ENCODE measurements at regions not wholly inside any gene's neighbourhood (a gene's known extent, or its start where the extent isn't known, plus 50 kb on each side); places are given as distances from the start of the nearest gene placed in this dataset.

GRCh38 chr21:15301736-15302135 lies 236.9 kb upstream of the NRIP1 start (continued):
- TF ChIP-seq CTCF (conservative IDR thresholded peaks at IDR 0.05; ENCODE audit: low read depth in 2 of 2) (no peak), ZNF114 (CRISPR knock-in tag; IDR thresholded peaks at IDR 0.05) (no peak), EZH2 (IDR thresholded peaks at IDR 0.05; ENCODE audit: low read depth, unreplicated experiment) (no peak), EZH2phosphoT487 (IDR thresholded peaks at IDR 0.05; ENCODE audit: unreplicated experiment) (no peak), REST (IDR thresholded peaks at IDR 0.05; ENCODE audit: unreplicated experiment) (no peak), ZNF331 (CRISPR knock-in tag; IDR thresholded peaks at IDR 0.05; ENCODE audit: low read depth) (no peak)

- Mint-ChIP-seq H3K36me3 (ENCODE audit: low read depth) (peaks cover 11% of the 10 kb centered on the region; the same call in 2 of the 3 replicates), H3K4me1 (peaks cover 6% of the 10 kb centered on the region; the same call in 2 of the 3 replicates), H3K9me3 (peaks cover 9% of the 10 kb centered on the region), H3K4me3 (no peak overlapping the region), H3K27me3 (ENCODE audit: insufficient read depth, low read depth, poor library complexity) (peaks cover 1% of the 10 kb centered on the region), H3K27ac (no peak overlapping the region)
- no peak overlapping the region for H3K27ac ChIP-seq (ENCODE audit: low read depth)
- no peak for DNase-seq (ENCODE audit: low spot score)
- no peak overlapping the region for H3K4me3 ChIP-seq
- no peaks in the 10 kb centered on the region for H3K79me2 ChIP-seq (replicated peaks; ENCODE audit: insufficient read depth)
- no peaks in the 10 kb centered on the region for H3K4me1 ChIP-seq (ENCODE audit: insufficient read depth)
- no peak for ATAC-seq
- H3K4me2 ChIP-seq = no peak overlapping the region
- no peaks in the 10 kb centered on the region for H3K27me3 ChIP-seq (ENCODE audit: insufficient read depth)
- no peaks in the 10 kb centered on the region for H3F3A ChIP-seq (replicated peaks; ENCODE audit: low read depth)
- H3K36me3 ChIP-seq (ENCODE audit: insufficient read depth) = no peaks in the 10 kb centered on the region
- no peaks in the 10 kb centered on the region for H4K20me1 ChIP-seq (replicated peaks; ENCODE audit: insufficient read depth)
- H2AFZ ChIP-seq = no peak overlapping the region
- no peaks in the 10 kb centered on the region for H3K9me2 ChIP-seq (ENCODE audit: insufficient read depth)
- TF ChIP-seq ZNF114 (CRISPR knock-in tag; IDR thresholded peaks at IDR 0.05) = no peak
- no peak for TF ChIP-seq ETS1 (IDR thresholded peaks at IDR 0.05)
- TF ChIP-seq NANOG (IDR thresholded peaks at IDR 0.05; ENCODE audit: borderline replicate concordance) = no peak
- no peak for TF ChIP-seq CREB1 (CRISPR knock-in tag; IDR thresholded peaks at IDR 0.05; ENCODE audit: low read depth)
- TF ChIP-seq STAT1 (IDR thresholded peaks at IDR 0.05; ENCODE audit: unreplicated experiment) = no peak
- TF ChIP-seq ZNF331 (CRISPR knock-in tag; IDR thresholded peaks at IDR 0.05; ENCODE audit: low read depth) = no peak
- no peak for TF ChIP-seq EZH2phosphoT487 (IDR thresholded peaks at IDR 0.05; ENCODE audit: unreplicated experiment)
- TF ChIP-seq JUNB (IDR thresholded peaks at IDR 0.05; ENCODE audit: unreplicated experiment) = no peak
- no peak for TF ChIP-seq EZH2 (IDR thresholded peaks at IDR 0.05; ENCODE audit: low read depth, unreplicated experiment)
- TF ChIP-seq POLR2AphosphoS5 (IDR thresholded peaks at IDR 0.05; ENCODE audit: low read depth) = no peak
- TF ChIP-seq ZNF462 (CRISPR knock-in tag; IDR thresholded peaks at IDR 0.05) = no peak
Measured at GRCh38 chr21:15306271-15306670, 241.5 kb upstream of the NRIP1 start.

All from GM23338 (cell line).